ENCODE measurements at regions not wholly inside any gene's neighbourhood (a gene's known extent, or its start where the extent isn't known, plus 50 kb on each side); places are given as distances from the start of the nearest gene placed in this dataset.

DNA sequence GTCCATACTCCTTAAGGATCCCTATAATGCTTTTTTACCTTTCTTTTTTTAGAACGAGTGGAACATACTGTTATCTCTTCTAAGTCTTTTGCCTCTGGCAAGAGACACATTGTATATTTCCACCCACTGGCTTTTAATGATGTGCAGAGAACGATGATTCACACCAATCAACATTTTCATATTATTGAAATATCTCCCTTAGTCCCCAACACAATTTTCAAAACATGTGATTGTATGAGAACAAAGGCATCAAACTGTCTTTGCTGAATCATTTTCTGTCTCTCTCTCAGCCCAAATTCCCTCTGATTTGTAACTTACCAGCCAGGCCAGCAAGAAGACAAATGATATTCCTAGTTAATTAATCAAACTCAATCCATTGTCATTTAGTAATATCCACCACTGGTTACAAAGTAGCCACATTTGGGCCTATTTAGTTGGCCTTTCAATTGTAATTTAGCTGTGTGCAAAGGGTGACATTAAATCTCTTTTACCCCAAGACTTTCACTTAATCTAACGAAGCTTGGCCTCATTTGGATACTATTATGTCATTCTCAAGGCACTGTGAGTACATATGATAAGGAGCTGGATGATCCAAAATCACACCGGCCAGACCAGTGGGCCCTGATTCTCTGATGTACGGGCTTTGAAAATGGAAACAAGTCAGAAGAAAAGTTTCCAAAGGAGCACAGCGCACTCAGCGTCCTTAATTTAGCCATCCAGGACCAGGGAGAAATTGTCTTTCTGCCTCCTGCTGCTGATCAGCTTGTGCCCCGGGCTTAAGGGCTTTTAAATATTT lies 185.1 kb downstream of the SCG2 start (continued):
- no peak for TF ChIP-seq ZSCAN18 (CRISPR knock-in tag; IDR thresholded peaks at IDR 0.05)
- TF ChIP-seq JUN (CRISPR knock-in tag; IDR thresholded peaks at IDR 0.05): no peak
- TF ChIP-seq, protein P1, sequence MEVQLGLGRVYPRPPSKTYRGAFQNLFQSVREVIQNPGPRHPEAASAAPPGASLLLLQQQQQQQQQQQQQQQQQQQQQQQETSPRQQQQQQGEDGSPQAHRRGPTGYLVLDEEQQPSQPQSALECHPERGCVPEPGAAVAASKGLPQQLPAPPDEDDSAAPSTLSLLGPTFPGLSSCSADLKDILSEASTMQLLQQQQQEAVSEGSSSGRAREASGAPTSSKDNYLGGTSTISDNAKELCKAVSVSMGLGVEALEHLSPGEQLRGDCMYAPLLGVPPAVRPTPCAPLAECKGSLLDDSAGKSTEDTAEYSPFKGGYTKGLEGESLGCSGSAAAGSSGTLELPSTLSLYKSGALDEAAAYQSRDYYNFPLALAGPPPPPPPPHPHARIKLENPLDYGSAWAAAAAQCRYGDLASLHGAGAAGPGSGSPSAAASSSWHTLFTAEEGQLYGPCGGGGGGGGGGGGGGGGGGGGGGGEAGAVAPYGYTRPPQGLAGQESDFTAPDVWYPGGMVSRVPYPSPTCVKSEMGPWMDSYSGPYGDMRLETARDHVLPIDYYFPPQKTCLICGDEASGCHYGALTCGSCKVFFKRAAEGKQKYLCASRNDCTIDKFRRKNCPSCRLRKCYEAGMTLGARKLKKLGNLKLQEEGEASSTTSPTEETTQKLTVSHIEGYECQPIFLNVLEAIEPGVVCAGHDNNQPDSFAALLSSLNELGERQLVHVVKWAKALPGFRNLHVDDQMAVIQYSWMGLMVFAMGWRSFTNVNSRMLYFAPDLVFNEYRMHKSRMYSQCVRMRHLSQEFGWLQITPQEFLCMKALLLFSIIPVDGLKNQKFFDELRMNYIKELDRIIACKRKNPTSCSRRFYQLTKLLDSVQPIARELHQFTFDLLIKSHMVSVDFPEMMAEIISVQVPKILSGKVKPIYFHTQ (CRISPR knock-in tag; IDR thresholded peaks at IDR 0.05): no peak

GRCh38 chr2:223418131-223418530 lies 184.0 kb downstream of the SCG2 start:
- TF ChIP-seq ZNF219 (CRISPR knock-in tag; IDR thresholded peaks at IDR 0.05; ENCODE audit: borderline replicate concordance): no peak
- TF ChIP-seq TCF7 (CRISPR knock-in tag; IDR thresholded peaks at IDR 0.05; ENCODE audit: low read depth): no peak
- TF ChIP-seq KAT7 (CRISPR knock-in tag; IDR thresholded peaks at IDR 0.05; ENCODE audit: borderline replicate concordance): no peak
- no peak for TF ChIP-seq CBFB (CRISPR knock-in tag; IDR thresholded peaks at IDR 0.05; ENCODE audit: low read depth)
- TF ChIP-seq, protein P2, sequence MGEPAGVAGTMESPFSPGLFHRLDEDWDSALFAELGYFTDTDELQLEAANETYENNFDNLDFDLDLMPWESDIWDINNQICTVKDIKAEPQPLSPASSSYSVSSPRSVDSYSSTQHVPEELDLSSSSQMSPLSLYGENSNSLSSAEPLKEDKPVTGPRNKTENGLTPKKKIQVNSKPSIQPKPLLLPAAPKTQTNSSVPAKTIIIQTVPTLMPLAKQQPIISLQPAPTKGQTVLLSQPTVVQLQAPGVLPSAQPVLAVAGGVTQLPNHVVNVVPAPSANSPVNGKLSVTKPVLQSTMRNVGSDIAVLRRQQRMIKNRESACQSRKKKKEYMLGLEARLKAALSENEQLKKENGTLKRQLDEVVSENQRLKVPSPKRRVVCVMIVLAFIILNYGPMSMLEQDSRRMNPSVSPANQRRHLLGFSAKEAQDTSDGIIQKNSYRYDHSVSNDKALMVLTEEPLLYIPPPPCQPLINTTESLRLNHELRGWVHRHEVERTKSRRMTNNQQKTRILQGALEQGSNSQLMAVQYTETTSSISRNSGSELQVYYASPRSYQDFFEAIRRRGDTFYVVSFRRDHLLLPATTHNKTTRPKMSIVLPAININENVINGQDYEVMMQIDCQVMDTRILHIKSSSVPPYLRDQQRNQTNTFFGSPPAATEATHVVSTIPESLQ (CRISPR knock-in tag; IDR thresholded peaks at IDR 0.05): no peak
- TF ChIP-seq MAX (CRISPR knock-in tag; IDR thresholded peaks at IDR 0.05): no peak
- TF ChIP-seq CTCF (IDR thresholded peaks at IDR 0.05): no peak
- TF ChIP-seq ZNF232 (CRISPR knock-in tag; IDR thresholded peaks at IDR 0.05): no peak
- TF ChIP-seq NR2C2 (CRISPR knock-in tag; IDR thresholded peaks at IDR 0.05): no peak
- TF ChIP-seq FOXJ3 (CRISPR knock-in tag; IDR thresholded peaks at IDR 0.05; ENCODE audit: borderline replicate concordance): no peak
- TF ChIP-seq, protein P3, sequence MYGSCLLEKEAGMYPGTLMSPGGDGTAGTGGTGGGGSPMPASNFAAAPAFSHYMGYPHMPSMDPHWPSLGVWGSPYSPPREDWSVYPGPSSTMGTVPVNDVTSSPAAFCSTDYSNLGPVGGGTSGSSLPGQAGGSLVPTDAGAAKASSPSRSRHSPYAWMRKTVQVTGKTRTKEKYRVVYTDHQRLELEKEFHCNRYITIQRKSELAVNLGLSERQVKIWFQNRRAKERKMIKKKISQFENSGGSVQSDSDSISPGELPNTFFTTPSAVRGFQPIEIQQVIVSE (CRISPR knock-in tag; IDR thresholded peaks at IDR 0.05; ENCODE audit: borderline replicate concordance): no peak
- DNase-seq (ENCODE audit: low spot score) (no peak), ATAC-seq (no peak)
- Mint-ChIP-seq H3K27ac (no peak overlapping the region), H3K27me3 (ENCODE audit: low read depth) (no peaks in the 10 kb centered on the region), H3K9me3 (no peaks in the 10 kb centered on the region), H3K4me1 (no peaks in the 10 kb centered on the region), H3K4me3 (no peak overlapping the region), H3K36me3 (no peaks in the 10 kb centered on the region)
- POLR2A ChIA-PET: no interaction called here
- CTCF ChIA-PET: no interaction called here
